ENCODE measurements at regions not wholly inside any gene's neighbourhood (a gene's known extent, or its start where the extent isn't known, plus 50 kb on each side); places are given as distances from the start of the nearest gene placed in this dataset.

- H3K27ac ChIP-seq, result no peak overlapping the region
- TF ChIP-seq ZFX (IDR thresholded peaks at IDR 0.05; ENCODE audit: borderline replicate concordance), result no peak
Measured at GRCh38 chr4:8709729-8710360, 117.3 kb downstream of the CPZ start.

GRCh38 chr4:8709050-8709728 is 116.6 kb downstream of the CPZ start:
- TF ChIP-seq ZFX (IDR thresholded peaks at IDR 0.05; ENCODE audit: borderline replicate concordance), result no peak
- TF ChIP-seq, protein P1, sequence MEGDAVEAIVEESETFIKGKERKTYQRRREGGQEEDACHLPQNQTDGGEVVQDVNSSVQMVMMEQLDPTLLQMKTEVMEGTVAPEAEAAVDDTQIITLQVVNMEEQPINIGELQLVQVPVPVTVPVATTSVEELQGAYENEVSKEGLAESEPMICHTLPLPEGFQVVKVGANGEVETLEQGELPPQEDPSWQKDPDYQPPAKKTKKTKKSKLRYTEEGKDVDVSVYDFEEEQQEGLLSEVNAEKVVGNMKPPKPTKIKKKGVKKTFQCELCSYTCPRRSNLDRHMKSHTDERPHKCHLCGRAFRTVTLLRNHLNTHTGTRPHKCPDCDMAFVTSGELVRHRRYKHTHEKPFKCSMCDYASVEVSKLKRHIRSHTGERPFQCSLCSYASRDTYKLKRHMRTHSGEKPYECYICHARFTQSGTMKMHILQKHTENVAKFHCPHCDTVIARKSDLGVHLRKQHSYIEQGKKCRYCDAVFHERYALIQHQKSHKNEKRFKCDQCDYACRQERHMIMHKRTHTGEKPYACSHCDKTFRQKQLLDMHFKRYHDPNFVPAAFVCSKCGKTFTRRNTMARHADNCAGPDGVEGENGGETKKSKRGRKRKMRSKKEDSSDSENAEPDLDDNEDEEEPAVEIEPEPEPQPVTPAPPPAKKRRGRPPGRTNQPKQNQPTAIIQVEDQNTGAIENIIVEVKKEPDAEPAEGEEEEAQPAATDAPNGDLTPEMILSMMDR (IDR thresholded peaks at IDR 0.05), result no peak
- no peak overlapping the region for H3K27ac ChIP-seq

DNA sequence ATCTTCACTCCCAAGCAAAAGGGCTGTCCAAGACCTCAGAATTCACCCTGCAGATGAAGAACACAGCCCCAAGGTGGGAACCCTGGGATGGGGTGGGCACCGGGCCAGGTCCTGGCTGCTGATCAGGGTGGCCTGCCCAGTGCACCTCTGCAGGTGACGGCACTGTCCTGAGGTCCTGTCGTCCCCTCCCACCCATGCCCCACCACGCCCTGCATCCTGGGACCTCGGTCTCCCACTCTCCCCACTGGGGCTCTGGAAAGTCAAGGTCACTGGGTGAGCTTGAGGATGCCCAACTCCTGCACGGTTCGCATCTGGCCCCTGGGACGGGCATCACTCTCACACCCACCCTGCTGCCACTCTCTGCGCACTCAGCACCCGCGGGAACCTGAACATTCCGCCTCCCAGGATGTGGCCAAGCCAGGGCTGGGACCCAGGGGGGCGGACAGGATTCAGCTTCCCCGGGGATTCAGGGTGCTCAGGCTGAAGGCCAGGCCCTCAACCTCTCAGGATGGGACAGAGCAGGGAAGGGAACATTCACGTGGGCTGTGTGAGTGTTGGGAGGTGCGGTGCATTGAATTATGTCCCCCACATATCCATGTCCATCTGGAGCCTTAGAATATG is 115.9 kb downstream of the CPZ start:
- no peak overlapping the region for H3K27ac ChIP-seq
- TF ChIP-seq, protein P1 (IDR thresholded peaks at IDR 0.05), result no peak
- no peak for TF ChIP-seq ZFX (IDR thresholded peaks at IDR 0.05; ENCODE audit: borderline replicate concordance)

DNA sequence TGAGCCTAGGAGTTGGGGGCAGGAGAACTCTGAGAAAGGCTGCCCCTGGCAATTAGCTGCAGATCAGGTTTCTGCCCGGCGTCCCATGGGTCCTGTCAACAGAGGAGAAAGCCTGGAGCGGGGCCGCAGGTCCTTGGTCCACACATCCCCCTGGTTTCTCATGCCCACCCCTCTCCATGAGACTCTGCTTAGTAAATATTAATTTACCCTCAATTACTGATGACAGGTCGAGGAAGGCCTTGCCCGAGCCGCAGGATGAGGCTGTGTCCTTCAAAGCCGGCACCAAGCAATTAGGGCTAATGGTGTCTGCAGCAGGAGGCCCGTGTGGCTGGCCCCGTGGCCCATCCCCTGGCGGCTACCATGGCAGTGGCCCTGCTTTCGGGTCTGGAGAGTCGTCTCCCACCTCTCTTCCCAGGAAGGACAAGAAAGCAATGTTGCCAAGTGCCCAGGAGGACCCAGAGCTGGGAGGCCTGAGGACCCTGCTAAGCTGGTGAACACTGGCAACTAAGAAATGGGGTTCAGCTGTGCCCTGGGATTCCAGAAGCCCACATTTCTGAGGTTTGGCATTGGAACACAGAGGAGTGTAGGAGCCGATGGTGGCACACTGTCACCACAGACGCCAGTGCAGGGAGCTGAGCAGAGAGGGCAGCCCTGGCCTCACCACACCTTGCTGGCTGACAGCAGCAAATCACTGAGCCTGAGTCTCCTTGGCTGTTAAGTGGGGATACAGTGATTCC is 114.6 kb downstream of the CPZ start:
- no peak overlapping the region for H3K27ac ChIP-seq
- TF ChIP-seq, protein P1 (IDR thresholded peaks at IDR 0.05), result no peak

DNA sequence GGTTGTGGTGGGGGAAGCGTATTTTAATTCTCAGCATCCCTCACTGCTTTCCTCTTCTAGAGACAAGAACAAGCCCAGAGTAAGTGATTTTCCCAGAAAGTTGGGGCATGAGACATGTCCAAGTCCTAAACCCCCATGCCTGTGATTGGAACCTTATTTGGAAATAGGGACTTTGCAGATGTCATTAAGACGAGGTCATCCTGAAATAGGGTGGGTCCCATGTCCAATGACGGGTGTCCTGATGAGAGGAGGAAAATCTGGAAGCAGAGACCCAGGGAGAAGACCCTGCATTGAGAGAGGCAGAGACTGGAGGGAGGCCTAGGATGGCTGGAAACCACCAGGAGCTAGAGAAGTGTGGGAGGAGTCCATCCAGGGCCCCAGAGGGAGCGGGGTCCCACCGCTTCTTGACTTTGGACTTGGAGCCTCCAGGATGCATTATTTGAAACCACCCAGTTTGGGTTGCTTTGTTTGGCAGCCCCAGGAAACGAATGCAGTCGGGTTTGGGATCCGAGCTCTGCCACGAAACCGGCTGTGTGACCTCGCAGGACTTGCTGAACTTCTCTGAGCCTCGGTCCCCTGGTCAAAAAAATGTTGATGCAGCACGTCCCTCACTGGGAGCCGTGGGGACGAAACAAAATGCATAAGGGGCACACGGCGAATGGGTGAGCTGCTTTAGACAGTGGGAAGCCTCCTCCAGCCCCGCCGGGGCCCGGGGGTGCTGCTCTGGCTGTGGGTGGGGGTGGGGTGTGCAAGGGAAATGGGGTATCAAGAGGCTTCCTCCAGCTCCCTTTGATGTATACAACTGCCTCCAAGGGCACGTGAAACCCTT is 113.9 kb downstream of the CPZ start:
- TF ChIP-seq, protein P1 (IDR thresholded peaks at IDR 0.05), result no peak
- TF ChIP-seq ZFX (IDR thresholded peaks at IDR 0.05; ENCODE audit: borderline replicate concordance), result no peak
- no peak overlapping the region for H3K27ac ChIP-seq

- no peak overlapping the region for H3K27ac ChIP-seq
- TF ChIP-seq ZFX (IDR thresholded peaks at IDR 0.05; ENCODE audit: borderline replicate concordance), result no peak
- TF ChIP-seq, protein P1 (IDR thresholded peaks at IDR 0.05), result no peak
Measured at GRCh38 chr4:8705161-8706145, 112.9 kb downstream of the CPZ start.
